IMR-90 (cell line): ENCODE measurements at regions not wholly inside any gene's neighbourhood (a gene's known extent, or its start where the extent isn't known, plus 50 kb on each side); places are given as distances from the start of the nearest gene placed in this dataset.

Experiments used
- ATAC-seq: fragments of 200-7000 bp; cut with Tn5 transposase; 2 replicates; pipeline ENCODE4 v1.9.1; 2020; ENCODE audit warnings: low read depth, mild to moderate bottlenecking, moderate library complexity
- BruUV-seq: library from RNA; stranded (reverse); fragments of 400-500 nt; replicated peaks from 2 replicates; lab custom pipeline; 2021; lab: Mats Ljungman, UMichigan
- CTCF ChIA-PET: fragments of 300-600 bp; formaldehyde crosslinking; extraction: SDS; loops from one replicate; lab custom pipeline; 2021; ENCODE audit warnings: antibody characterized with exemption; lab: Yijun Ruan, JAX
- POLR2A ChIA-PET: fragments of 300-600 bp; sonication (Branson Sonifier 250); formaldehyde crosslinking; loops from one replicate; lab custom pipeline; 2022; ENCODE audit warnings: antibody characterized with exemption; ENCODE audit not compliant: unreplicated experiment; lab: Charles Lee
- DNase-seq: peaks from one replicate; pipeline ENCODE4 v3.0.0; 2013
- H2AFZ ChIP-seq: replicated peaks from 2 replicates; pipeline ENCODE3; 2013; ENCODE audit warnings: low read length, mild to moderate bottlenecking; ENCODE audit not compliant: poor library complexity
- H2AK5ac ChIP-seq: 2 replicates; pipeline ENCODE4 v1.6.1; 2013; ENCODE audit warnings: low read depth, low read length, inconsistent platforms
- H2AK9ac ChIP-seq: replicated peaks from 2 replicates; pipeline ENCODE3; 2013; ENCODE audit warnings: mild to moderate bottlenecking, low read depth, low read length, moderate library complexity; ENCODE audit not compliant: poor library complexity
- H2BK120ac ChIP-seq: 2 replicates; pipeline ENCODE4 v1.6.1; 2013; ENCODE audit warnings: low read depth, low read length, inconsistent platforms
- H2BK15ac ChIP-seq: 3 replicates; pipeline ENCODE4 v1.6.1; 2013; ENCODE audit warnings: low read depth, low read length, inconsistent platforms
- H2BK20ac ChIP-seq: 2 replicates; pipeline ENCODE4 v1.6.1; 2013; ENCODE audit warnings: low read depth, mild to moderate bottlenecking, inconsistent platforms, low read length, moderate library complexity
- H2BK5ac ChIP-seq: 2 replicates; pipeline ENCODE4 v1.6.1; 2013; ENCODE audit warnings: mild to moderate bottlenecking, low read depth, low read length, inconsistent platforms; ENCODE audit not compliant: poor library complexity, severe bottlenecking
- H3K14ac ChIP-seq: replicated peaks from 2 replicates; pipeline ENCODE4 v1.6.1; 2013; ENCODE audit warnings: low read depth, low read length, inconsistent platforms
- H3K18ac ChIP-seq: 2 replicates; pipeline ENCODE4 v1.6.1; 2013; ENCODE audit warnings: low read depth, low read length, control low read depth
- H3K23ac ChIP-seq: 2 replicates; pipeline ENCODE4 v1.6.1; 2013; ENCODE audit warnings: low read depth, low read length, inconsistent platforms
- H3K27ac ChIP-seq: 2 replicates; pipeline ENCODE4 v1.5.1; 2013; ENCODE audit warnings: mild to moderate bottlenecking, control low read depth, low read length; ENCODE audit not compliant: insufficient read depth
- H3K27me3 ChIP-seq: 2 replicates; pipeline ENCODE4 v1.6.1; 2013; ENCODE audit warnings: low read length; ENCODE audit not compliant: control insufficient read depth, insufficient read depth
- H3K36me3 ChIP-seq: 2 replicates; pipeline ENCODE4 v1.6.1; 2013; ENCODE audit warnings: low read length, mixed read lengths; ENCODE audit not compliant: control insufficient read depth, insufficient read depth
- H3K4ac ChIP-seq: 2 replicates; pipeline ENCODE4 v1.6.1; 2013; ENCODE audit warnings: low read depth, low read length, inconsistent platforms
- H3K4me1 ChIP-seq: 2 replicates; pipeline ENCODE4 v1.6.1; 2013; ENCODE audit warnings: low read length, mixed read lengths; ENCODE audit not compliant: control insufficient read depth, insufficient read depth
- H3K4me2 ChIP-seq: 2 replicates; pipeline ENCODE4 v1.6.1; 2013; ENCODE audit warnings: low read depth, mild to moderate bottlenecking, control low read depth, low read length, moderate library complexity
- H3K4me3 ChIP-seq: 2 replicates; pipeline ENCODE4 v1.5.1; 2013; ENCODE audit warnings: low read depth, mild to moderate bottlenecking, control low read depth, low read length, moderate library complexity; ENCODE audit not compliant: insufficient read depth
- H3K56ac ChIP-seq: 2 replicates; pipeline ENCODE4 v1.6.1; 2013; ENCODE audit warnings: low read length, inconsistent platforms; ENCODE audit not compliant: insufficient read depth; ENCODE audit errors: extremely low read depth
- H3K79me1 ChIP-seq, 2 experiments: 2 replicates each; pipeline ENCODE4 v1.6.1; 2013; ENCODE audit warnings: low read length in 2 of 2, inconsistent platforms in 1 of 2, low read depth in 1 of 2
- H3K9ac ChIP-seq: 2 replicates; pipeline ENCODE4 v1.6.1; 2013; ENCODE audit warnings: low read depth, low read length, control low read depth
- H3K9me1 ChIP-seq: 2 replicates; pipeline ENCODE4 v1.6.1; 2013; ENCODE audit warnings: low read length, inconsistent platforms; ENCODE audit not compliant: insufficient read depth
- H3K9me3 ChIP-seq: 2 replicates; pipeline ENCODE4 v1.6.1; 2013; ENCODE audit warnings: low read length; ENCODE audit not compliant: control insufficient read depth, insufficient read depth
- H4K20me1 ChIP-seq: 2 replicates; pipeline ENCODE4 v1.6.1; 2013; ENCODE audit warnings: low read length, inconsistent platforms; ENCODE audit not compliant: insufficient read depth
- H4K5ac ChIP-seq: 2 replicates; pipeline ENCODE4 v1.6.1; 2013; ENCODE audit warnings: mild to moderate bottlenecking, low read depth, low read length, control low read depth
- H4K8ac ChIP-seq, 2 experiments: 2 replicates each; pipeline ENCODE4 v1.6.1; 2013; ENCODE audit warnings: low read depth in 2 of 2, low read length in 2 of 2, control low read depth in 1 of 2, inconsistent platforms in 1 of 2
- H4K91ac ChIP-seq: 2 replicates; pipeline ENCODE4 v1.6.1; 2013; ENCODE audit warnings: low read depth, low read length, inconsistent platforms; ENCODE audit not compliant: insufficient read depth
- MAZ ChIP-seq: IDR thresholded peaks from 2 replicates; pipeline ENCODE4 v1.6.1; 2012; ENCODE audit warnings: low read depth, mild to moderate bottlenecking, low read length, improper control_type of control experiment, moderate library complexity, borderline replicate concordance
- WGBS, 2 experiments: methylation state at CpG; one replicate each; pipeline versions ENCODE4 v1.1.5 to v1.1.7; 2013; ENCODE audit warnings: missing lambda C conversion rate in 2 of 2; ENCODE audit not compliant: insufficient read length in 1 of 2; ENCODE audit errors: extremely low coverage in 2 of 2; 5-methylcytosine and 5-hydroxymethylcytosine counted together
- dilution Hi-C: fragments of 300-500 bp; cut with HindIII; formaldehyde crosslinking; loops from one replicate; pipeline ENCODE4 v1.14.3; 2018; ENCODE audit warnings: low sequenced_read_pairs; ENCODE audit not compliant: unreplicated experiment
- in situ Hi-C: fragments of 300-500 bp; cut with MboI; formaldehyde crosslinking; loops from 3 replicates; pipeline ENCODE4 v1.14.3; 2019; ENCODE audit warnings: low sequenced_read_pairs, inconsistent platforms, mixed read lengths
- intact Hi-C: fragments of 100-400 bp; cut with micrococcal nuclease; formaldehyde crosslinking; loops from 2 replicates; pipeline ENCODE4 v1.10.0; 2022

DNA sequence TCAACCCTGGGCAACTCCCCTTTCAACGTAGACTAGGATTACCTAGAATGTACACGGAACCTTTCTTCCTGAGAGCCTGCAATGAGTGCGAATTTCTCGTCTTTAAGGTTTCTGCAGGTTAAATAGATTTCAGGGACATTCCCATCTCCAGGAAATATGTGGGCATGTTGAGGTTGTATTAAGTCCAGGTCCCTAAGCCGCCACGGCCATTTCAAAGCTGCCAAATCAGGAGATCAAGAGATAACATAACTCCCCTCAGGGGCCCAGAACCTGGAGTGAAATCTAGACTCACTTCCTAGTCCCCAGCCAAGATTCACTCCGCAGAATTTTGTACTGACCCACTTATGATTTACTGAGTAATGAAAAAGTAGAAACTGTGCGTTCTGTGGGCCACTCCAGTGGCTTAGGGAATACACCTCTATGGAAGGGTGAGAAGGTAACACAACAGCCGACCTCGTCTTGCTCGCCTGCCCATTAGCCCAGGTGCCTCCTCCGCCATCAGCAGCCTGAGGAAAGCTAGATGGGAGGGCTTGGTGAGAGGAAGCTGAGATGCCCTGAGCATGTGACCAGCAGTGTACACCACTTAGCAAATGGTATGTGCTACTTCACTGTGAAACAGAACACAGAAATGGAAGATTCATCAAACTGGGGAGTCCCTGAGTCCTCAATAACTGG is 98.5 kb upstream of the SOX1 start:
- DNase-seq (no peak), ATAC-seq (no peak)
- TF ChIP-seq MAZ: no peak
- no peaks in the 10 kb centered on the region for H3K36me3 ChIP-seq
- 20% methylated on average over 4 of the region's 12 CpGs; no CpG with 5 or more reads in 1 of the 2 experiments for WGBS, 2 experiments
- dilution Hi-C loops: no loop called here
- no peak overlapping the region for H2AK9ac ChIP-seq
- H3K4me3 ChIP-seq: no peak overlapping the region
- H3K56ac ChIP-seq: no peak overlapping the region
- no peak overlapping the region for H4K8ac ChIP-seq
- H3K27ac ChIP-seq: no peak overlapping the region
- H3K4me1 ChIP-seq: no peaks in the 10 kb centered on the region
- no peak overlapping the region for H2AFZ ChIP-seq
- H3K79me1 ChIP-seq: no peaks in the 10 kb centered on the region
- no peaks in the 10 kb centered on the region for H4K20me1 ChIP-seq
- BruUV-seq: no TSS peak
- no peak overlapping the region for H3K4ac ChIP-seq
- H2AK5ac ChIP-seq: no peak overlapping the region
- H3K9ac ChIP-seq: no peak overlapping the region
- H2BK20ac ChIP-seq: no peak overlapping the region
- in situ Hi-C loops: no loop called here
- no peak overlapping the region for H3K14ac ChIP-seq
- no peak overlapping the region for H3K18ac ChIP-seq
- H3K27me3 ChIP-seq: no peaks in the 10 kb centered on the region
- intact Hi-C loops: no loop called here
- no peak overlapping the region for H2BK5ac ChIP-seq
- POLR2A ChIA-PET: no interaction called here
- CTCF ChIA-PET: no interaction called here
- H4K5ac ChIP-seq: no peak overlapping the region
- peaks cover 46% of the 10 kb centered on the region for H3K9me3 ChIP-seq
- H3K9me1 ChIP-seq: no peaks in the 10 kb centered on the region
- no peak overlapping the region for H4K91ac ChIP-seq
- no peak overlapping the region for H2BK120ac ChIP-seq
- no peak overlapping the region for H3K4me2 ChIP-seq
- no peak overlapping the region for H2BK15ac ChIP-seq
- no peak overlapping the region for H3K23ac ChIP-seq
